ENCODE measurements at regions not wholly inside any gene's neighbourhood (a gene's known extent, or its start where the extent isn't known, plus 50 kb on each side); places are given as distances from the start of the nearest gene placed in this dataset.

- TF ChIP-seq ZNF18 (tag by site-specific recombination; IDR thresholded peaks at IDR 0.05) (no peak), ZNF548 (tag by site-specific recombination; IDR thresholded peaks at IDR 0.05) (no peak), ZNF513 (tag by site-specific recombination; IDR thresholded peaks at IDR 0.05) (no peak), ZNF2 (tag by site-specific recombination; IDR thresholded peaks at IDR 0.05) (no peak), ZSCAN23 (tag by site-specific recombination; IDR thresholded peaks at IDR 0.05) (no peak), BCL11A (tag by site-specific recombination; IDR thresholded peaks at IDR 0.05; ENCODE audit: low read depth) (no peak), ZNF26 (tag by site-specific recombination; IDR thresholded peaks at IDR 0.05) (no peak), ZNF843 (tag by site-specific recombination; IDR thresholded peaks at IDR 0.05) (no peak), ZNF473 (tag by site-specific recombination; IDR thresholded peaks at IDR 0.05) (no peak), ZNF148 (tag by site-specific recombination; IDR thresholded peaks at IDR 0.05; ENCODE audit: borderline replicate concordance) (no peak), MEIS1 (CRISPR knock-in tag; IDR thresholded peaks at IDR 0.05; ENCODE audit: borderline replicate concordance) (no peak), HOXC10 (CRISPR knock-in tag; IDR thresholded peaks at IDR 0.05) (no peak), ZXDB (tag by site-specific recombination; IDR thresholded peaks at IDR 0.05) (no peak), GLI4 (tag by site-specific recombination; IDR thresholded peaks at IDR 0.05) (no peak), ZNF221 (tag by site-specific recombination; IDR thresholded peaks at IDR 0.05; ENCODE audit: borderline replicate concordance) (no peak), KLF7 (tag by site-specific recombination; IDR thresholded peaks at IDR 0.05; ENCODE audit: borderline replicate concordance) (no peak)
- no peak overlapping the region for H3K27ac ChIP-seq (ENCODE audit: extremely low read depth, low read depth, low read length)
- H3K4me3 ChIP-seq (ENCODE audit: low read depth, low read length), result no peak overlapping the region
- H3K9me3 ChIP-seq (ENCODE audit: control insufficient read depth, insufficient read depth, low read depth, low read length), result no peaks in the 10 kb centered on the region; the same call in 1 of the 2 replicates
- no peaks in the 10 kb centered on the region for H3K36me3 ChIP-seq (ENCODE audit: control insufficient read depth in 2 of 2, insufficient read depth in 1 of 2, low read length in 2 of 2)
- H3K4me1 ChIP-seq (ENCODE audit: control insufficient read depth, insufficient read depth, low read length), result no peaks in the 10 kb centered on the region
- ChIA-PET CTCF (no interaction called here), POLR2A (no interaction called here)
These were observed 81.8 kb upstream of the CREB5 start for GRCh38 chr7:28330384-28331070.

GRCh38 chr7:28332046-28332445, 80.3 kb upstream of the CREB5 start:
- POLR2A ChIA-PET, result interaction anchor here (0.6 kb wide), 1 partner anchor 13 kb away, joined by 5 read pairs; no protein-coding TSS in a partner anchor
- H3K4me3 ChIP-seq (ENCODE audit: low read depth, low read length), result no peak overlapping the region
- H3K4me1 ChIP-seq (ENCODE audit: control insufficient read depth, insufficient read depth, low read length), result no peaks in the 10 kb centered on the region
- no peaks in the 10 kb centered on the region for H3K36me3 ChIP-seq (ENCODE audit: control insufficient read depth in 2 of 2, insufficient read depth in 1 of 2, low read length in 2 of 2)
- H3K9me3 ChIP-seq (ENCODE audit: control insufficient read depth, insufficient read depth, low read depth, low read length), result no peaks in the 10 kb centered on the region; the same call in 1 of the 2 replicates
- H3K27ac ChIP-seq (ENCODE audit: extremely low read depth, low read depth, low read length), result no peak overlapping the region
- CTCF ChIA-PET, result no interaction called here
- TF ChIP-seq YY1 (tag by site-specific recombination; IDR thresholded peaks at IDR 0.05) (no peak), ZNF629 (tag by site-specific recombination; IDR thresholded peaks at IDR 0.05) (no peak)
